NCI-H187 (cell line): ENCODE measurements at regions not wholly inside any gene's neighbourhood (a gene's known extent, or its start where the extent isn't known, plus 50 kb on each side); places are given as distances from the start of the nearest gene placed in this dataset.
"Not testable (repeated sequence)": the region's sequence is repeated elsewhere in the genome, so short reads cannot be mapped to it uniquely, and the experiment has no call there.

Experiments
- DNase-seq, 2 experiments: peaks; one replicate each; lab custom pipeline; 2025; lab: John Stamatoyannopoulos, UW

DNA sequence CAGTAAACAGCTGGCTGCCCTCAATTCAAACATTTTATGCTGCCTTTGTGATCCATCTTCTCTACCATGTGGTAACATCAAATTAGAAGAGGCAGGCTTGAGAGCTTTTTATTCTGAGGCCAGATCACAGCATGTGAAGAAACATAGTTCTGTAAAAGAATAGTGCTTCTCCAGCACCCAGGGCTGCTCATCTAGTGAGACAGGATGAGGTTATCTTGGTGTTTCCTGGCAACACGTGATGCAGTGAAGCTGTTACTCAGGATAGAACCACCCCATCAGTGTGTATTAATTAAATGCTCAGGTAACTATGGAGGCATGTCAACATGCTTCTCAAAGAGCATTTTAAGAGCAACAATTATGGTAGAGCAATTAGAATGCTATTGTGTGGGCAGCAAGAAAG lies 400.5 kb upstream of the ACO1 start:
- no peak for DNase-seq

DNA sequence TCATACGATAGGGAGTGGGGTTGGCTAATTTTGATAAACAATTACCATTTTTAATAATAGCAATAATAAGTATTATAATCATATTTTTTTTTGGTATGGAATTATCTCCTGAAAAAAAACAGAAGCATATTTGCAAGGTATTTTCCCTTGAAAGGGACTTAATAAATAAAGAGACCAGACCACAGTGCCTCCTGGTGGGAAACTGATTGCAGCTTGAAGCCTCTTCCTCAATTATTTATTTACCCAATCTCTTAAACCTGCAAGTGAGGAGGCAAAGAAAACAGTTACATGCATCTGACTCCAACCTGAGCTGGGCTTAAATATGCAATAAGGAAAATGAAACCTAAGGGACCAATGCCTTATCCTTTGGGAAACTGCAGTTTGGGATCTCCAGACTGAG lies 388.1 kb upstream of the ACO1 start:
- no peak for DNase-seq

DNA sequence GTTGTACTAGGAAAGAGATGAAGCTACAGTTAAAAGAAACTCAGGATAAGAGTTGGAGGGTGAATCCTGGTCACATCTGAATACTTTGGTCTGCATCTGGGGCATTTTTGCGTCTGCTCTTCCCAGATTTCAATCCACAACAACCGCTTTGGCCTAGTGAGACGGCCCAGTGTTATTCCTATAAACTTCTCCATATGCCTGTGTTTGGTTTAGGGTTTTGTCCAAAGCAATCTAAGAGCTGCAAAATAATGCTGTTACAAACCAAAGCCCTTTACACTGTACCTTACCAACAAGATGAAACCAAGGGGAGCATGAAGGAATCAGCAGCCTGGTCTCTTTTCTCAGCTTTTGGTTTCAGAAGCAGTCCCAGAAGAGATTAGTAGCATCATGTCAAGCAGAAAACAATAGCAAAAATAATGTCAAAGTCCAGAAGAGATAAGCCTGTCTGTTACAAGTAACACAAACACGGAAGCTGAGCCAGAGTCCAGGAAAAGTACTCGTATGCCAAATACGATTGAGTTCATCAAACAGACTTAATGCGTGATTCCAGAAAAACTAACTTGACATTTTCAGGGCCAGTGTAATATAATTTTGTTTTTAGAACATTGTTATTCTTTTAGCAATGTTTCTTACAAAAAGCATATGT lies 379.9 kb upstream of the ACO1 start:
- no peak for DNase-seq

DNA sequence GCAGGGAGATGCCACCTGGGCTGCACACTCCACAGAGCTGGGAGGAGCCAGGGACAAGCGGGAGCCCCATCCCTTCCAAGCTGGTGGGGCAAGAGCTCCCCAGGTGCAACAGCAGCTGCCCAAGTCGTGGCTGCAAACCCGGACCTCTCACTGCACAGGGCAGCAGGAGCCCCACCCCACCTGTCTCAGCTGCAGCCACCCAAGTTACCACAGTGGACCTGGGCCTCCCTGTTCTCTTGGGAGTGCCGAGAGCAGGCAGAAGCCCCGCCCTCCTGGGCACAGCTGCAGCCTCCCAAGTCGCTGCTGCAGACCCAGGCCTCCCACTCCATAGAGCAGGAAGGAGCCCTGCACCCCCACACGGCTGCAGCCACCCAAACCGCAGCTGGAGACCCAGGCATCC lies 374.1 kb upstream of the ACO1 start:
- no peak for DNase-seq

DNA sequence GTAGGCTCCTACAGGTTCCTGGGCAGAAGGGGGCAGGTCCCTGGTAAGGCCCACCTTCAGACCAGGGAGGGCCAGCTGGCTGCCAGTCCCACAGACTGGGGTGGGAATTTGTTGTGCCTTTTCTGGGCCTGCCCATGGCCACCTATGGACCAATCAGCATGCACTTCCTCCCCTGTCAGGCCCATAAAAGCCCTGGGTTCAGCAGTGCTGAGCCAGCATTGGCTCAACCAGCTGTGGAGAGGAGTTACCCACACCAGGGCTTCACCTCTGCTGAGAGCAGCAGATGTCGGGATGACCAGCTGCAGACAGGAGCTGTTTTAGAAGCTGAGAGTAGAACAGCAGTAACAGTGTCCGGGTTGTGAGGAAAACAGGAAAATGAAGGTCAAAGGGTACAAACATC lies 373.4 kb upstream of the ACO1 start:
- no peak for DNase-seq

DNA sequence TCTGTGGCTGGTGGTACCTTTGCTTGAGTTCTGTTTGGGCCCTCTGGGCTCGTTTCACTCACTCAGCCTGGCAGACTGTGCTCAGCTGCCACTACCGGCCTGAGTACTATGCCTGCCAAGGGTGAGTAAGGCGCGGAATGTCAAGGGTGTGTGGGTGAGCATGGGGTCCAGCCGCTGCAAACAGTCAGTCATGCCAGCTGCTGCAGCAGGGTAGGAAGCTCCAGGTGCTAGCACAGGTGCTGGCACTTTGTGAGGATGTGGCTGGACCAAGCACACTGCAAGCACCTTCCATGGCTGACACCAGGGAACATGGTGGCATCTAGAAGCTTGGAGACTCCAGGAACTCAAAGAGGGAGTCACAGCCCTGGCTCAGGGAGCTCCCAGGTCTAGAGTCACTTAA lies 368.6 kb upstream of the ACO1 start:
- DNase-seq, result no peak

DNA sequence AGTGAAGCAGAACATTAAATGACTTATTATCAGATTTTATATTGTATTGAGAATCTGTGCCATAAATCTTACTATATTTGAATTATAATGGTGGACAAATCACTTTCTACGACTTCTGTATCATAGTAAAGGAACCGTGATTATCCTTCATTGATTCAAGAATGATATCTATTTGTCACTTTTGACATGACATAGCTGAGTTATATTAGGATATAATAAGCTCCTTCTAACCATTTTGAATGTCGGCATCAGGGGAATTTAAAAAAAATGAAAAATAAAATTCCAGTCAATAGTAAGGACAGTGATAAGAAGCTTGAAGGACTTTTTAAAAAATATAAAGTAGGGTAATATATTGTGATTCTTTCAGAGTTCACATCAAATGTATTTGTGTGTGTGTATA lies 338.9 kb upstream of the ACO1 start:
- DNase-seq, result no peak

DNA sequence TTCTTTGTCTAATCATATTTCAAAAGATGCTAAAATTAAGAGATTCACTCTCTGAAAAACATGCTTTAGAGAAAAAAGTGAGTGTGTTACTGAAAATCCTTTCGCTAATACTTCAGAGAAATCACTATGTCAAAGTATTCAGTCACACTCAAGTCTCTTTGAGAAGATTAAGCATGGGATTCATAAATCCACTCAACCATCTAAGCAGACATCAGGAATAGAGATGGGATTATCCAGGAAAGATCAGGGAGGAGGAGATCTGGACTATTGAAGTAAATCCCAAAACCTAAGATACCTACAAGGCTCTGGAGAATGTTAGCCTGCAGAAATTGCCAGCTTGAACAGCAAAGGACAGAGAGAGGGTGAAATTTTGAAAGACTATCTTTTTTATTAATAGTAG lies 317.2 kb upstream of the ACO1 start:
- DNase-seq, result no peak

DNA sequence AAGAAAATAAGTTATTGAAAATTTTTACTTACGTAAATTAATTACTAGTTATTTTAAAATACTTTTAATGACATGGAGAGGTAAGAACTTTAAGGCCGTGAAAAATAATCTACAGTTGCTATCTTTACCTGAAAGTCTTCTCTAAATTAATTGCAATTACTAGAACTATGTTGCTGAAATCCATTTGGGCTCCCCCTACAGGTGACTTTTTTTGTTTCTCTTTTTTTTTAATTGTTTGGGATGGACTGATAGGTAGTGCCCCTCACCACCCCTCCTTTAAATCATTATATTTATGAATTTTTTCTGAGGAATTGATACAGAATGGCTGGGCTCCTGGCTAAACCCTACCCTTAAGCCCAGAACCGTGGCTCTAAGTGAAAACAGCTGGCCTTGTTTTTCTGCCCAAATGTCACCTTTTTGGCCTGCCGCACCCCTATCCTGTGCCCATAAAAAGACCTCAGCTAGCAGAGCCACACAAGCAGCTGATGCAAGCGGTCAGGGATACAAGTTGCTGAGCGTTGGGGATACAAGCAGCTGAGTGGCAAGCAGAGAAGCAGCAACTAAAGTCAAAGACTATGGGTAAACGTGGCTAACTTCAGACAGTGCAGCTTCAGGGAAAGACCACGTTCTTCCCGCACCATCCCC lies 315.2 kb upstream of the ACO1 start:
- DNase-seq, result no peak

DNA sequence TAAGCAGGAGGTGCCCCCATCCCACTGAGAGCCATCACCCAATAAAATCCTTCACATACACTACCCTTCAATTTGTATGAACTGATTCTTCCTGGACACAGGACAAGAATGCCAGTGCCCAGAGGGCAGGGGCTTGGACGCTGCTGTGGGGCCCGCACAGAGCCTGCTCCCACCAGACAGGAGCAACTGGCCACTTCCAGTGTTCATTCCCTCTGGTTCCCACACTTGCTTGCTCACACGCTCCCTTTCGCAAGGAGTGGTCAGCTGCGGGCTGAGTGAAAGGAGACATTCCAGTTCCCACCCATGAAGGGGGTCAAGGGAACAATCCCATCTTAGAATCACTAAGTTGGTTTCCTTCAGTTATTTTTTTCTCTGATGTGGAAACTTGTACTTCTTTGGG lies 314.5 kb upstream of the ACO1 start:
- no peak for DNase-seq

DNA sequence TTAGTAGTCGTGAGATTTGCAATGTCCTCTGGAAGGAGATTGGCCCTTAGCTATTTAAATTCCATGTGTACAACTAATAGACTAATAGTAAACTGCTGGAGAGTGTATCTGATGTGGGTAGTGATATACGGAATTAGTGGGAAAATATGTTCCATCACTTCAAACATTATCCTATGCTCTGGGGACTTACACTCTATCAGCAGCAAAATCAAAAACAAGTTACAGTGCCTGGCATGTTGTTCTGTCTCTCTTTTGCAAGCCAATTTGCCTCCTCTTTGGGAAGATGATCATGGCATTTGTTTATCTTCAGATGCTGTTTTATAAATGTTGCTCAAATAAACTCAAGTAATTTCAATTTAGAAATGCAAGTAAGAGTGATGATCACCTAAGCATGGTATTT lies 311.9 kb upstream of the ACO1 start:
- no peak for DNase-seq

DNA sequence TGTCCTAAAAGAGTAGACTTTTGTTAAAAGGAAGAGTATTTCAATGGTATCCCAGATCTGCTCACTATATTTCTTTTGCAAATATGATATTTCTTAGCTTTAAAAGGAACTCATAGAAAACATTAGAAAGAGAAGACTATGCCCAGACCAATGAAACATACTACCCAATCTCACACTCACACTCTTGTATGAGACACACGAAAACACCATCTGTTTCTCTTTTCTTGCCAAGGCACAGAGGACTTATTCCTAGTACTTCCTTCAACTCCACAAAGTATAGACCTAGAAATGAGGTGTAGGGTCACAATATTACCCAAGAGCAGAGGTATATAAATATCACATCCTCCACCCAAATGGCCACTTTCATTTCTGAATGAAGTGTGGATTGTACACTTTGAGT lies 292.4 kb upstream of the ACO1 start:
- no peak for DNase-seq

DNA sequence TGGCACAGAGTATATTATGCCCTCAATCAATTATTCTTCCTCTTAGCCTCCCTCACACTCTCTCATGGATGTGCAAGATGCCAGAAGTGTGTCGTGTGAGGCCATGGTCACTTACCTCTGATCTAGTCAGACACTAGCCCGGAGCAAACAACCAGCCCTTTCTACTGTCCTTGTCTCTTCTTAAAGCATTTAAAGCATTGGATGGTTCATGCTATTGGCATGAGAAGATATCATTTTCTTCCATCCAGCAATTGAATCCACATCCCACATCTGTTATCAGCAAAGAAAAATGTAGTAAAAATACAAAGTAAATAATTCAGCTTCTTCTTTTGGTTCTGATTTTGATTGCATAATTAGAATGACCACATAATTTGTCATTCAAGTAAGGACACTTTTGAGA lies 267.2 kb upstream of the ACO1 start:
- no peak for DNase-seq

DNA sequence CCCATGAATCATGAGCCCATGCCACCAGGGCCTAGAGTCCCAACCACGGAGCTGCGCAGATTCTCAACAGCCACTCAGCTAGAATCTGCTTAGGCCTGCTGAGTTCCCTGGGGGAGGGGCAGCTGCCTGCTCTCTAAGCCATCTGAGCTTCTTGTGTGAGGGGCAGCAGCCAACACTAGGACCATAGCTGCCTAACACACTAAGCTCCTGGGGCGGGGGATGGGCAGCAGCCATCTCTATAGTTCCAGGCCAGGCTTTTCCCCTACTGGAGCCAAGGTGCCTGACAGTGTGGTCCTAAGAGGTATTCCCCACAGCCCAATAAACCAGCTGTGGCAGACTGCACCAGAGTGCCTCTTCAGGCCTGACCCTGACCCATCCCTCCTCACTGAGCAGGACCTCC lies 255.9 kb upstream of the ACO1 start:
- no peak for DNase-seq

DNA sequence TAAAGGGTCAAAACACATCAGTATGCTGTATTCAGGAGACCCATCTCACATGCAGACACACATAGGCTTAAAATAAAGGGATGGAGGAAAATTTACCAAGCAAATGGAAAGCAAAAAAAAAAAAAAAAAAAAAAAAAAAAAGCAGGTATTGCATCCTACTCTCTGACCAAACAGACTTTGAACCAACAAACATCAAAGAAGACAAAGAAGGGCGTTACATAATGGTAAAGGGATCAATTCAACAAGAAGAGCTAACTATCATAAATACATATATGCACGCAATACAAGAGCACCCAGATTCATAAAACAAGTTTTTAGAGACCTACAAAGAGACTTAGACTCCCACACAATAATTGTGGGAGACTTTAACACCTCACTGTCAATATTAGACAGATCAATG lies 253.7 kb upstream of the ACO1 start:
- DNase-seq, result not testable (repeated sequence)

DNA sequence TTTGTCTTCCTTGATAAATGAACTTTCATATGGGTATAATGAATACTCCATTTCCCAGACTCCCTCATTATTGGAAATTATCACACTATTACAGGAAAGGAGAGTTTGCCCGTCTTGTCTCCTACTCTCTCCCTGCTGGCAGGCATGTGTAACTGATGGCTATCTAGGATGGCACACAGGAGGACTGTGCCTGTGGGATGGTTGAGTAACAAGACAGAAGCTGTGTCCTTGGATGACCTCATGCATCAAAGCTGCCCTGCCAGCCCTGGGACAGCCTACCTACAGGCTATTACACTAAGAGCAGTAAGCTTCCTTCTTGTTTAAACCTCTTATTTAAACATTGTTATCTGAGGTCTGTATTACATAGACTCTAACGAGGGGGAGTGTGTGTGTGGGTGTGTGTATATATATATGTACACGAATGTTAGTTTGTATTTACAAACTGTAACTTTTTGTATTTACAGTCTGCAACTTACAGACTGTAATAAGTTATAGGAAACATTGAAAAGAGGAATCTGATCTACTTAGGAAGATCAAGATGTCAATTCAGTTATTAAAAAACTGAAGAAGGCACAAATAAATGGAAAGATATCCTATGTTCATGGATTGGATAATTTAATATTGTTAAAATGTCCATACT lies 247.6 kb upstream of the ACO1 start:
- DNase-seq, result no peak

DNA sequence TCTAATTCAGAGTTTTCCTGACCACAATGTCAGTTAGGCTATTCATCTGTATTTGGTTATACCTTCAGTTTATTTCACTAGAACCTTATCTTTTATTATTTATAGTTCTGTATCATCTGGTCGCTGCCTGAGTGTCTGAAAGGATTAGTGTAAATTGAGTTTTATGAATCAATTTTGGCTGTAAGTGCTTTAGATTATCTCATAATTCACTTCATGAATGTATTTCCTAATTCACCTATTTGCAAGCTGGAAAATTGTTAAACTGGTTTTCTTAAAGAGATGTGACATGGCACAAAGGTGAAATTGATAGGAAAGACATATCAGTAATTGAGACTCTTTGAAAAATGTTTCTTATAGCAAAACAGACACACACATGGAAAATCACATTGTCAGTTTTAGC lies 242.4 kb upstream of the ACO1 start:
- no peak for DNase-seq

DNA sequence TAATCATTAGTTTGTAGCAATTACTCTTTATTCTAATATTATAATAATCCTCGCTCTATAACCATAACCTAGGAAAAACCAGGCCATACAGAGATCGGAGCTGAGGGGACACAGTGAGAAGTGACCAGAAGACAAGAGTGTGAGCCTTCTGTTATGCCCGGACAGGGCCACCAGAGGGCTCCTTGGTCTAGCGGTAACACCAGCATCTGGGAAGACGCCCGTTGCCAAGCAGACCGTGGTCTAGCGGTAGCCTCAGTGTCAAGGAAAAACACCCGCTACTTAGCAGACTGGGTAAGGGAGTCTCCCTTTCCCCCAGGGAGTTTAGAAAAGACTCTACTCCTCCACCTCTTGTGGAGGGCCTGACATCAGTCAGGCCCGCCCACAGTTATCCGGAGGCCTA lies 235.9 kb upstream of the ACO1 start:
- not testable (repeated sequence) for DNase-seq

DNA sequence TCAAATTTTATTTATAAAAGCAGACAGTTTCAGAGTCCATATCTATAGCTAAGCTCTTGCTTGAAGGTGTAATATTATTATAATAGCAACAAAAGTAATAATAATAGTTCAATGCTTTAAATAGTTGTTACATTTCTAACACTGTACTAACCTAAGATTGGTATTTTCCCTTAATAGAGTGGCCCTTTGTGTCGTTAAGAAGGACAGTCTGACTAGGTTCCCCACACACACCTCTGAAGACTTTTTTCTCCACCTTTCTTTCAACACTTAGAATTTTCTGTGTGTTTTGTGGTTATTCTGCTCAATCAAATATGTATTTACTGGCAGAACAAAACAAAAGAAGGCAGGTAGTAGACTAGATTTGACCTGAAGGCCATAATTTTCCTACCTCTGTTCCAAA lies 223.2 kb upstream of the ACO1 start:
- no peak for DNase-seq

DNA sequence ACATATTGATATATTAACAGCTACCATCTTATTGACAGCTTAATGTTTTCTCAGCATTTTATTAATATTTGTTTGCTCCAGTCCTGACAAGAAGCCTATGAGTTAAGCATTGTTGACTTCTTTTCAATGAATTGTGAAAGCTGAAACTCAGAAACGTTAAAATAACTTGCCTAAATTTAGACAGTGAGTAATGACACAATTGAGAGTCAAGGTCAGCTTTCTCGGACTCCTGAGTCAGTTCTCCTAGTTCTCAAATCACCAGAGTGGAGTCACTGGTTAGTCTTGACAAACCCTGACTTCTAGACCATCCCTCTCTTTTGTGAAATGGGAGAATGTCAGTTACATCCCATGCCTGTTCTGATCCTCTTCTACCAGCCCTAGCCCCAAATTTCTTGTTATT lies 222.7 kb upstream of the ACO1 start:
- no peak for DNase-seq

DNA sequence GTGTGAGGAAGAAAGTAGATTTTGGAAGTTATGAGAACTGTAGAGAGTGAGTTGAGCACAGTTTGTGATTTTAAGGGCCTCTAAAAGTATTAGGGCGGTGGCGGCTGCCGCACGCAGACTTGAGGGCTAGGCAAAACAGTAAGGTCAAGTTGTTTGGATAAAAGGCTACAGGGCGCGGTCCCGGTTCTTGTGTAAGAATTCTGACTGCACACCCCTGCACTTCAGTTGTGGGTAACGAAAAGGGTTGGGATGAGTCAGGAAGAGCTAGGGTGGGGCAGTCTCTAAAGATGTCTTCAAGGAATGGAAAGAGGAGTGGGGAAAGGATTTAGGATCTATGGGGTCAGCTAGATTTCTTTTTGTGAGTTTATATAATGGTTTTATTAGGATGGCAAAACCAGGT lies 218.1 kb upstream of the ACO1 start:
- not testable (repeated sequence) for DNase-seq

DNA sequence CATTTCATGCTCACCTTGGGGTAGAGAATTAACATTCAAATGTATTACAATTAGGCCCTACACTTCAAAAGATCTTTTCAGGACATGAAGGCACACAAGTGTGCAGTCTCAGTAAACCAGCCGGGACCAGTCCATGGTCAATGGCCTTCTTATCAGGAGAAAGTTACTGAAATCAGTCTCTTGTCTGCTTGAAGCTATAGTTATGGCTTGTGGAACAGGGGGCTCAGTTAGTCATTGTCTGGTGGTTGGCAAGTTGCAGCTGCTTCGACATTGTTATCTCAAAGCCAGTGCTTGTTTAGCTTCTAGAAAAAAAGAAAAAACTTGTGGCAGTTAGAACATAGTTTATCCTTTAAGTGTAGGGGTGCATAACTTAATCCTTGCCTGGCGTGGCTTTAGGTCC lies 213.1 kb upstream of the ACO1 start:
- no peak for DNase-seq

DNA sequence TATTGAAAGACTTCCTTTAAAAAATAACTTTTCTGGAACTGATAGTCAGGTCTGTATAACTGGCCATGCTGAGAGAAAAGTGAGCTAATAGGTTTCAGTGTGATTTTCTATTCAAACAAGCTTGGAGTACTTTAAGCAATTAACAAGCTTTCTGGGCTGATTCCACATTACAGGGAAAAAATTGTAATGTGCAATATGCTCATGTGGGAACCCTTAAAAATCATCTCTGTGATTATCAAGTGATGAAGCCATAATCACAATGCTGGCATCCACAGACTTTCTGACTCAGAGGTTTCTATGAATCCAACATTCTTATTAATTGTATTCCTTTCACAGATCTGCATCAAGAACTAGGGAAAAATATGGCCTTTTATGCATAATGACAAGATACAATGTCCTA lies 212.2 kb upstream of the ACO1 start:
- DNase-seq, result no peak

DNA sequence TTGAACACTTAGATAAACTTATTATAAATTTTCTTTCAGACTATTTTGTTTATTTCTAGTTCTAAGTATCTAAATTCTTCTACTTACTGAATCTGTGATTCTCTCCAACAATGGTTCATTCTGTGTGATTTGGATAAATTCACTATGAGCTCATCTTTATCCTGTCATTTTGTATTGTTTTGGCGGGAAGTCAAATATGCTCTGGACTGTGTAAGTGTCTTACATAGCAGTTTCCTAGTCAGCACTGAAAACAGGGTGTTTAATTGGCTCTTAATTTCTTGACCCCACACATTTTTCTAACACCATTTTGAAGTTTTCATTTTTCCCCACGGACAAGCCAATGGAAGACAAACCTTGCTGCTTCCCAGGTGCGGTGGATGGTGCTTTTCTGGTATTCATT lies 207.0 kb upstream of the ACO1 start:
- DNase-seq, result no peak
